ENCODE measurements at regions not wholly inside any gene's neighbourhood (a gene's known extent, or its start where the extent isn't known, plus 50 kb on each side); places are given as distances from the start of the nearest gene placed in this dataset.

DNA sequence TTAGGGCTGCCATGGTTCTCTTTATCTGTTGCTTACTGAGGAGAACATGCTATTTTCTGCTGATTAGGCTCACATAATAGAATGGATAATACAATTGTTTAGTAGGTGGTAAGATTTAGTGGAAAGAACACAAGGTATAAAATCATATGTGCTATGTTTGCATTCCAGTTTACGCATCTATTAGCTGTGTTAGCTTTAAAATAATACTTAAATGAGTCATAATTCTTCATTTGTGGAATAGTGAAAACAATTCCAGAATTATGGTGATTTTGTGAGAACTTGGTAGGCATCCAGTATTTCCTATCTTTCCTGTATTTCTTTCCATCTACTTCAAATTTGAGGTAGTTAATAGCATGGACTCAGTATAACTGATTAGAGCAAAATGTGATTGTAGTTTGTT lies 1585.5 kb upstream of the LRRTM3 start (continued):
- TF ChIP-seq GLI4 (tag by site-specific recombination; IDR thresholded peaks at IDR 0.05) (no peak), SALL2 (tag by site-specific recombination; IDR thresholded peaks at IDR 0.05; ENCODE audit: borderline replicate concordance) (no peak), ZNF48 (tag by site-specific recombination; IDR thresholded peaks at IDR 0.05) (no peak), ZNF510 (tag by site-specific recombination; IDR thresholded peaks at IDR 0.05; ENCODE audit: insufficient replicate concordance) (no peak), ZNF768 (tag by site-specific recombination; IDR thresholded peaks at IDR 0.05) (no peak), ZNF660 (tag by site-specific recombination; IDR thresholded peaks at IDR 0.05) (no peak)

DNA sequence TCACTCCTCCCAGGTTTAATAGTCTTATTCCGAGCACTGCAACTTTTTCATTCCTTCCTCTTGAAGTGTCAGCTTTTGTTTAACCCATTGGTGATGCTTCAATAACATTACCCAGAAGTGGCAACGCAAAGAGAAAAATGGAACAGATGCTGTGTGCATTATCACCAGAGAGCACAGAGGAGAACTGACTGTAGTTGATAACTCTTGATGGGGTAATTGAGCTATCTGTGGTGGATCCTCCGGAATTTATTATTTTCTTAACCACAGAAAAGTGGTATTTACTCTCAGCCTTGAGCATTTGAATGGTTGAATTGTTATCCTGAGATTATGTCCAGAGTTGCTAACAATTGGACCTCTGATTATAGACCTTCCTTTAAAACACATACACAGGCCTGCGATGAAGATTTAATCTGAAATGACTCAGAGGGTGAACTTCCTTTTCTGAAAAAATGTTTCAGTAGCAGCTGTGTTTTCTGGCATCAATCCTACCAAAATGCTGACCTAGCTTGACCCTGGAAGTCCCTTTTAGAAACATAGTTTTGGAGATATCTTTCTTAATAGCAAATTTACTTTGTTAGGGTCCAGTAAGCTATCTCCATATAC lies 1584.4 kb upstream of the LRRTM3 start:
- H3K36me3 ChIP-seq (ENCODE audit: control insufficient read depth in 2 of 2, insufficient read depth in 1 of 2, low read length in 2 of 2): no peaks in the 10 kb centered on the region
- H3K27ac ChIP-seq (ENCODE audit: extremely low read depth, low read depth, low read length): no peak overlapping the region
- H3K4me3 ChIP-seq (ENCODE audit: low read depth, low read length): no peak overlapping the region
- no peaks in the 10 kb centered on the region for H3K4me1 ChIP-seq (ENCODE audit: control insufficient read depth, insufficient read depth, low read length)
- no peaks in the 10 kb centered on the region for H3K9me3 ChIP-seq (ENCODE audit: control insufficient read depth, insufficient read depth, low read depth, low read length)
- CTCF ChIA-PET: no interaction called here
- POLR2A ChIA-PET: no interaction called here
- no peak for TF ChIP-seq EGR2 (tag by site-specific recombination; IDR thresholded peaks at IDR 0.05; ENCODE audit: low read depth)
- no peak for TF ChIP-seq ZNF791 (tag by site-specific recombination; IDR thresholded peaks at IDR 0.05)
- TF ChIP-seq ZNF677 (tag by site-specific recombination; IDR thresholded peaks at IDR 0.05): no peak
- TF ChIP-seq, protein P1, sequence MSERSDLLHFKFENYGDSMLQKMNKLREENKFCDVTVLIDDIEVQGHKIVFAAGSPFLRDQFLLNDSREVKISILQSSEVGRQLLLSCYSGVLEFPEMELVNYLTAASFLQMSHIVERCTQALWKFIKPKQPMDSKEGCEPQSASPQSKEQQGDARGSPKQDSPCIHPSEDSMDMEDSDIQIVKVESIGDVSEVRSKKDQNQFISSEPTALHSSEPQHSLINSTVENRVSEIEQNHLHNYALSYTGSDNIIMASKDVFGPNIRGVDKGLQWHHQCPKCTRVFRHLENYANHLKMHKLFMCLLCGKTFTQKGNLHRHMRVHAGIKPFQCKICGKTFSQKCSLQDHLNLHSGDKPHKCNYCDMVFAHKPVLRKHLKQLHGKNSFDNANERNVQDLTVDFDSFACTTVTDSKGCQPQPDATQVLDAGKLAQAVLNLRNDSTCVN (tag by site-specific recombination; optimal IDR thresholded peaks at IDR 0.05): no peak
- TF ChIP-seq, protein P2, sequence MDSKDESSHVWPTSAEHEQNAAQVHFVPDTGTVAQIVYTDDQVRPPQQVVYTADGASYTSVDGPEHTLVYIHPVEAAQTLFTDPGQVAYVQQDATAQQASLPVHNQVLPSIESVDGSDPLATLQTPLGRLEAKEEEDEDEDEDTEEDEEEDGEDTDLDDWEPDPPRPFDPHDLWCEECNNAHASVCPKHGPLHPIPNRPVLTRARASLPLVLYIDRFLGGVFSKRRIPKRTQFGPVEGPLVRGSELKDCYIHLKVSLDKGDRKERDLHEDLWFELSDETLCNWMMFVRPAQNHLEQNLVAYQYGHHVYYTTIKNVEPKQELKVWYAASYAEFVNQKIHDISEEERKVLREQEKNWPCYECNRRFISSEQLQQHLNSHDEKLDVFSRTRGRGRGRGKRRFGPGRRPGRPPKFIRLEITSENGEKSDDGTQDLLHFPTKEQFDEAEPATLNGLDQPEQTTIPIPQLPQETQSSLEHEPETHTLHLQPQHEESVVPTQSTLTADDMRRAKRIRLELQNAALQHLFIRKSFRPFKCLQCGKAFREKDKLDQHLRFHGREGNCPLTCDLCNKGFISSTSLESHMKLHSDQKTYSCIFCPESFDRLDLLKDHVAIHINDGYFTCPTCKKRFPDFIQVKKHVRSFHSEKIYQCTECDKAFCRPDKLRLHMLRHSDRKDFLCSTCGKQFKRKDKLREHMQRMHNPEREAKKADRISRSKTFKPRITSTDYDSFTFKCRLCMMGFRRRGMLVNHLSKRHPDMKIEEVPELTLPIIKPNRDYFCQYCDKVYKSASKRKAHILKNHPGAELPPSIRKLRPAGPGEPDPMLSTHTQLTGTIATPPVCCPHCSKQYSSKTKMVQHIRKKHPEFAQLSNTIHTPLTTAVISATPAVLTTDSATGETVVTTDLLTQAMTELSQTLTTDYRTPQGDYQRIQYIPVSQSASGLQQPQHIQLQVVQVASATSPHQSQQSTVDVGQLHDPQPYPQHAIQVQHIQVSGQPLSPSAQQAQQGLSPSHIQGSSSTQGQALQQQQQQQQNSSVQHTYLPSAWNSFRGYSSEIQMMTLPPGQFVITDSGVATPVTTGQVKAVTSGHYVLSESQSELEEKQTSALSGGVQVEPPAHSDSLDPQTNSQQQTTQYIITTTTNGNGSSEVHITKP (tag by site-specific recombination; IDR thresholded peaks at IDR 0.05): no peak
- TF ChIP-seq SCRT1 (tag by site-specific recombination; IDR thresholded peaks at IDR 0.05; ENCODE audit: borderline replicate concordance): no peak
- TF ChIP-seq ZNF626 (tag by site-specific recombination; IDR thresholded peaks at IDR 0.05): no peak
- TF ChIP-seq ZBTB20 (tag by site-specific recombination; IDR thresholded peaks at IDR 0.05): no peak
- TF ChIP-seq ZNF701 (tag by site-specific recombination; IDR thresholded peaks at IDR 0.05): no peak
- TF ChIP-seq GLIS2 (tag by site-specific recombination; IDR thresholded peaks at IDR 0.05): no peak
- TF ChIP-seq, protein P3, sequence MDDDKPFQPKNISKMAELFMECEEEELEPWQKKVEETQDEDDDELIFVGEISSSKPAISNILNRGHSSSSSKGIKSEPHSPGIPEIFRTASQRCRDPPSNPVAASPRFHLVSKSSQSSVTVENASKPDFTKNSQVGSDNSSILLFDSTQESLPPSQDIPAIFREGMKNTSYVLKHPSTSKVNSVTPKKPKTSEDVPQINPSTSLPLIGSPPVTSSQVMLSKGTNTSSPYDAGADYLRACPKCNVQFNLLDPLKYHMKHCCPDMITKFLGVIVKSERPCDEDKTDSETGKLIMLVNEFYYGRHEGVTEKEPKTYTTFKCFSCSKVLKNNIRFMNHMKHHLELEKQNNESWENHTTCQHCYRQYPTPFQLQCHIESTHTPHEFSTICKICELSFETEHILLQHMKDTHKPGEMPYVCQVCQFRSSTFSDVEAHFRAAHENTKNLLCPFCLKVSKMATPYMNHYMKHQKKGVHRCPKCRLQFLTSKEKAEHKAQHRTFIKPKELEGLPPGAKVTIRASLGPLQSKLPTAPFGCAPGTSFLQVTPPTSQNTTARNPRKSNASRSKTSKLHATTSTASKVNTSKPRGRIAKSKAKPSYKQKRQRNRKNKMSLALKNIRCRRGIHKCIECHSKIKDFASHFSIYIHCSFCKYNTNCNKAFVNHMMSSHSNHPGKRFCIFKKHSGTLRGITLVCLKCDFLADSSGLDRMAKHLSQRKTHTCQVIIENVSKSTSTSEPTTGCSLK (tag by site-specific recombination; IDR thresholded peaks at IDR 0.05): no peak
- no peak for TF ChIP-seq ZNF2 (tag by site-specific recombination; IDR thresholded peaks at IDR 0.05)
- TF ChIP-seq, protein P4, sequence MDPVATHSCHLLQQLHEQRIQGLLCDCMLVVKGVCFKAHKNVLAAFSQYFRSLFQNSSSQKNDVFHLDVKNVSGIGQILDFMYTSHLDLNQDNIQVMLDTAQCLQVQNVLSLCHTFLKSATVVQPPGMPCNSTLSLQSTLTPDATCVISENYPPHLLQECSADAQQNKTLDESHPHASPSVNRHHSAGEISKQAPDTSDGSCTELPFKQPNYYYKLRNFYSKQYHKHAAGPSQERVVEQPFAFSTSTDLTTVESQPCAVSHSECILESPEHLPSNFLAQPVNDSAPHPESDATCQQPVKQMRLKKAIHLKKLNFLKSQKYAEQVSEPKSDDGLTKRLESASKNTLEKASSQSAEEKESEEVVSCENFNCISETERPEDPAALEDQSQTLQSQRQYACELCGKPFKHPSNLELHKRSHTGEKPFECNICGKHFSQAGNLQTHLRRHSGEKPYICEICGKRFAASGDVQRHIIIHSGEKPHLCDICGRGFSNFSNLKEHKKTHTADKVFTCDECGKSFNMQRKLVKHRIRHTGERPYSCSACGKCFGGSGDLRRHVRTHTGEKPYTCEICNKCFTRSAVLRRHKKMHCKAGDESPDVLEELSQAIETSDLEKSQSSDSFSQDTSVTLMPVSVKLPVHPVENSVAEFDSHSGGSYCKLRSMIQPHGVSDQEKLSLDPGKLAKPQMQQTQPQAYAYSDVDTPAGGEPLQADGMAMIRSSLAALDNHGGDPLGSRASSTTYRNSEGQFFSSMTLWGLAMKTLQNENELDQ (tag by site-specific recombination; IDR thresholded peaks at IDR 0.05; ENCODE audit: low read depth): no peak
- TF ChIP-seq, protein P5, sequence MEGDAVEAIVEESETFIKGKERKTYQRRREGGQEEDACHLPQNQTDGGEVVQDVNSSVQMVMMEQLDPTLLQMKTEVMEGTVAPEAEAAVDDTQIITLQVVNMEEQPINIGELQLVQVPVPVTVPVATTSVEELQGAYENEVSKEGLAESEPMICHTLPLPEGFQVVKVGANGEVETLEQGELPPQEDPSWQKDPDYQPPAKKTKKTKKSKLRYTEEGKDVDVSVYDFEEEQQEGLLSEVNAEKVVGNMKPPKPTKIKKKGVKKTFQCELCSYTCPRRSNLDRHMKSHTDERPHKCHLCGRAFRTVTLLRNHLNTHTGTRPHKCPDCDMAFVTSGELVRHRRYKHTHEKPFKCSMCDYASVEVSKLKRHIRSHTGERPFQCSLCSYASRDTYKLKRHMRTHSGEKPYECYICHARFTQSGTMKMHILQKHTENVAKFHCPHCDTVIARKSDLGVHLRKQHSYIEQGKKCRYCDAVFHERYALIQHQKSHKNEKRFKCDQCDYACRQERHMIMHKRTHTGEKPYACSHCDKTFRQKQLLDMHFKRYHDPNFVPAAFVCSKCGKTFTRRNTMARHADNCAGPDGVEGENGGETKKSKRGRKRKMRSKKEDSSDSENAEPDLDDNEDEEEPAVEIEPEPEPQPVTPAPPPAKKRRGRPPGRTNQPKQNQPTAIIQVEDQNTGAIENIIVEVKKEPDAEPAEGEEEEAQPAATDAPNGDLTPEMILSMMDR (tag by site-specific recombination; IDR thresholded peaks at IDR 0.05): no peak
- TF ChIP-seq ZNF37A (tag by site-specific recombination; IDR thresholded peaks at IDR 0.05): no peak
- TF ChIP-seq SP3 (tag by site-specific recombination; IDR thresholded peaks at IDR 0.05): no peak
